HepG2 (cell line): ENCODE measurements at regions not wholly inside any gene's neighbourhood (a gene's known extent, or its start where the extent isn't known, plus 50 kb on each side); places are given as distances from the start of the nearest gene placed in this dataset.

ENCODE experiments used
- ATAC-seq: fragments of 200-7000 bp; cut with Tn5 transposase; 3 replicates; pipeline ENCODE4 v1.9.1; 2020; ENCODE audit warnings: mild to moderate bottlenecking, moderate library complexity
- BruUV-seq: library from RNA; stranded (reverse); fragments of 400-500 nt; replicated peaks from 2 replicates; lab custom pipeline; 2021; lab: Mats Ljungman, UMichigan
- CTCF ChIA-PET: fragments of 300-600 bp; formaldehyde crosslinking; extraction: SDS; loops from one replicate; lab custom pipeline; 2021; ENCODE audit warnings: low total read pairs, inconsistent platforms, low intra/inter-chr PET ratio; lab: Yijun Ruan, JAX
- POLR2A ChIA-PET: fragments of 350-600 bp; sonication (Branson Sonifier 250); formaldehyde crosslinking; loops from one replicate; lab custom pipeline; 2020; ENCODE audit warnings: antibody characterized with exemption, inconsistent platforms; lab: Yijun Ruan, JAX
- DNase-seq: peaks from one replicate; pipeline ENCODE4 v3.0.0-alpha.2; 2015; ENCODE audit warnings: low spot score
- FAIRE-seq: peaks from 3 replicates; lab custom pipeline; 2011; peaks lifted over from hg19 to GRCh38; lab: Jason Lieb, UNC
- H2AFZ ChIP-seq: one replicate; pipeline ENCODE4 v1.6.1; 2011; ENCODE audit warnings: low read length, inconsistent platforms
- H3K27ac ChIP-seq: fragments of 300-600 bp; 3 replicates; pipeline ENCODE4 v1.8.0; 2011; ENCODE audit warnings: mixed run types, mild to moderate bottlenecking, mixed read lengths, low read length, inconsistent platforms; ENCODE audit not compliant: insufficient read depth; ENCODE audit errors: extremely low read length
- H3K27me3 ChIP-seq, 2 experiments: fragments of 200-600 bp in 1 of 2; 2 replicates in 1 of 2; 3 replicates in 1 of 2; pipeline versions ENCODE4 v1.6.0 to v1.8.0; 2011; ENCODE audit warnings: low read length in 2 of 2, mild to moderate bottlenecking in 2 of 2, moderate library complexity in 2 of 2, inconsistent platforms in 1 of 2; ENCODE audit not compliant: insufficient read depth in 2 of 2, control insufficient read depth in 1 of 2
- H3K36me3 ChIP-seq, 2 experiments: fragments of 200-600 bp in 1 of 2; replicated peaks in 1 of 2; 2 replicates in 1 of 2; 3 replicates in 1 of 2; pipeline versions ENCODE4 v1.5.1 to v1.8.0; 2011; ENCODE audit warnings: low read length in 2 of 2, inconsistent platforms in 1 of 2; ENCODE audit not compliant: insufficient read depth in 2 of 2, control insufficient read depth in 1 of 2
- H3K4me1 ChIP-seq: 2 replicates; pipeline ENCODE4 v1.5.1; 2012; ENCODE audit warnings: low read length, inconsistent platforms; ENCODE audit not compliant: insufficient read depth
- H3K4me2 ChIP-seq: 2 replicates; pipeline ENCODE4 v1.6.0; 2011; ENCODE audit warnings: low read depth, low read length, inconsistent platforms
- H3K4me3 ChIP-seq, 3 experiments: fragments of 200-600 bp in 1 of 3; sonication (generic), shearing (Covaris generic) in 1 of 3; replicated peaks in 1 of 3; 2 replicates each; pipeline ENCODE4 v1.5.1; 2011 to 2016; ENCODE audit warnings: low read length in 3 of 3, inconsistent platforms in 2 of 3, low read depth in 2 of 3, mild to moderate bottlenecking in 2 of 3, control low read depth in 1 of 3, mixed read lengths in 1 of 3; ENCODE audit not compliant: insufficient read depth in 1 of 3
- H3K79me2 ChIP-seq: one replicate; pipeline ENCODE4 v1.6.1; 2011; ENCODE audit warnings: low read length, inconsistent platforms; ENCODE audit not compliant: insufficient read depth
- H3K9ac ChIP-seq: 2 replicates; pipeline ENCODE4 v1.6.0; 2011; ENCODE audit warnings: mild to moderate bottlenecking, low read depth, low read length, inconsistent platforms; ENCODE audit not compliant: insufficient read depth
- H3K9me3 ChIP-seq: 2 replicates; pipeline ENCODE4 v1.5.1; 2012; ENCODE audit warnings: mild to moderate bottlenecking, low read length
- H4K20me1 ChIP-seq: 2 replicates; pipeline ENCODE4 v1.6.0; 2011; ENCODE audit warnings: inconsistent platforms, mild to moderate bottlenecking, low read length, moderate library complexity; ENCODE audit not compliant: insufficient read depth
- KIAA2018 ChIP-seq: sonication (generic); formaldehyde crosslinking; IDR thresholded peaks from 2 replicates; pipeline ENCODE4 v1.5.0; 2020; ENCODE audit warnings: mild to moderate bottlenecking, missing genetic modification reagents, borderline replicate concordance
- ZBTB14 ChIP-seq: sonication (generic); formaldehyde crosslinking; IDR thresholded peaks from 2 replicates; pipeline ENCODE4 v1.4.0; 2020; ENCODE audit warnings: missing genetic modification reagents
- ZNF264 ChIP-seq: sonication (generic); formaldehyde crosslinking; IDR thresholded peaks from 2 replicates; pipeline ENCODE4 v1.4.0; 2020; ENCODE audit warnings: missing genetic modification reagents
- ZNF557 ChIP-seq: sonication (generic); formaldehyde crosslinking; IDR thresholded peaks from 2 replicates; pipeline ENCODE4 v1.4.0; 2020; ENCODE audit warnings: missing genetic modification reagents
- ZNF737 ChIP-seq: sonication (generic); formaldehyde crosslinking; IDR thresholded peaks from 2 replicates; pipeline ENCODE4 v1.5.0; 2020; ENCODE audit warnings: missing genetic modification reagents, mild to moderate bottlenecking, borderline replicate concordance
- WGBS: methylation state at CpG from one replicate; pipeline ENCODE4 v1.1.6; 2017; ENCODE audit warnings: low lambda C conversion rate; 5-methylcytosine and 5-hydroxymethylcytosine counted together
- in situ Hi-C: cut with HindIII; loops from 2 replicates; pipeline ENCODE4 v1.10.0; 2017; ENCODE audit warnings: low pct_unique_long_range_greater_than_20kb; ENCODE audit not compliant: extremely low pct_ligation_motif_present
- intact Hi-C: fragments of 100-400 bp; cut with micrococcal nuclease; formaldehyde crosslinking; loops from one replicate; pipeline ENCODE4 v1.10.0; 2022; ENCODE audit not compliant: unreplicated experiment

GRCh38 chr2:51490576-51491234 lies 458.8 kb upstream of the NRXN1 start (continued):
- TF ChIP-seq KIAA2018 (CRISPR knock-in tag) (no peak), ZNF557 (CRISPR knock-in tag) (no peak)

- TF ChIP-seq ZNF737, result no peak
- TF ChIP-seq ZNF264 (CRISPR knock-in tag), result no peak
- TF ChIP-seq ZBTB14, result no peak
- FAIRE-seq, result no peak
- no TSS peak for BruUV-seq
- H3K4me2 ChIP-seq, result no peak overlapping the region
- H3K27ac ChIP-seq, result no peak overlapping the region
- intact Hi-C loops (no loop called here), in situ Hi-C loops (no loop called here)
- no peak overlapping the region for H3K4me3 ChIP-seq
- no peaks in the 10 kb centered on the region for H3K4me1 ChIP-seq
- ChIA-PET CTCF (no interaction called here), POLR2A (no interaction called here)
- no peaks in the 10 kb centered on the region for H3K79me2 ChIP-seq
- no peaks in the 10 kb centered on the region for H3K27me3 ChIP-seq
- whole genome bisulfite sequencing, result 13% methylated on average over 2 of the region's 2 CpGs
- H3K9me3 ChIP-seq, result peaks cover 65% of the 10 kb centered on the region
- no peak overlapping the region for H3K9ac ChIP-seq
- no peak for DNase-seq
- H2AFZ ChIP-seq, result no peak overlapping the region
- H3K36me3 ChIP-seq, result no peaks in the 10 kb centered on the region
- no peaks in the 10 kb centered on the region for H4K20me1 ChIP-seq
- ATAC-seq, result no peak
These were observed 452.7 kb upstream of the NRXN1 start for GRCh38 chr2:51484605-51485004.
